GM18498 (cell line): ENCODE measurements at regions not wholly inside any gene's neighbourhood (a gene's known extent, or its start where the extent isn't known, plus 50 kb on each side); places are given as distances from the start of the nearest gene placed in this dataset.
A peak's percentile ranks its signal among the peaks of the same experiment; 100 is the strongest.

Experiments
- ATAC-seq: cut with Tn5 transposase; IDR thresholded peaks from one replicate; pipeline ENCODE4 v1.9.1; 2021; ENCODE audit warnings: mild to moderate bottlenecking, moderate library complexity; ENCODE audit not compliant: unreplicated experiment

- no peak for ATAC-seq
Observed at GRCh38 chr12:87687362-87687761, 341.8 kb downstream of the C12orf50 start.

DNA sequence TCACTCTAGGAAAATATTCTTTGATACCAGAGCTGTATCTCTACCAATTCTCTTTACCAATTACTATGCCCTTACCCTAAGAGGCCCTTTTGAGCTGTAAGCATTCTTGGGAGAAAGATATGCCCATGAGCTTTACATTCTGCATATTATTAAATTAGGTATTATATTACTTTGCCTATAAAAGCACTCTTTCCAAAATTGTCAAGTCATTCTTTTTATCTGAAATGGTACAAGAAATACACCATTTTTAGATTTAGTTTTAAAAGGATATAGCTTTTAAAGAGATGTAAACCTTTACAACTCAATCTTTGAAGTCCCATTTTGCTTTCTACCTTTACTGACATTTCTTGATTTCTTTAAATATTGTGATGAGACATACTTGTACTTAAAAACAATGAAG lies 343.5 kb downstream of the C12orf50 start:
- ATAC-seq, result no peak

- ATAC-seq, result no peak
Observed at GRCh38 chr12:87679251-87679650, 349.9 kb downstream of the C12orf50 start.

- ATAC-seq, result no peak
Observed at GRCh38 chr12:87678453-87678852, 350.7 kb downstream of the C12orf50 start.

DNA sequence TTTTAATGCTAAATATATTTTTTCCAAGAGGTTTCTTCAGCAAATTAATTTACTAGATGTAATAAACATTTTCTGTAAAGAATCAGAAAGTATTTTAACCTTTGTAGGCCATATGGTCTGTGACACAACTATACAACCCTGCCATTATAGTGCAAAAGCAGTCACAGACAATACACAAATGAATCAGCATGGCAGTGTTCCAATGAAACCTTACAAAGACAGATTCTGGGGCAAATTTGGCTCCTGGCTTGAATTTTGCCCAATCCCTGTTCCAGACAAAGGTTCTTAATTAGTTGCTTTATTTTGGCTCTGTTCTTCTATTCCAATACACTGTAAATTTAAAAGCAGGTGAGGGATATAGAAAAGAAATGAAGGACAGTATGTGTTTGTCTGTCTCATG lies 352.5 kb downstream of the C12orf50 start:
- no peak for ATAC-seq

DNA sequence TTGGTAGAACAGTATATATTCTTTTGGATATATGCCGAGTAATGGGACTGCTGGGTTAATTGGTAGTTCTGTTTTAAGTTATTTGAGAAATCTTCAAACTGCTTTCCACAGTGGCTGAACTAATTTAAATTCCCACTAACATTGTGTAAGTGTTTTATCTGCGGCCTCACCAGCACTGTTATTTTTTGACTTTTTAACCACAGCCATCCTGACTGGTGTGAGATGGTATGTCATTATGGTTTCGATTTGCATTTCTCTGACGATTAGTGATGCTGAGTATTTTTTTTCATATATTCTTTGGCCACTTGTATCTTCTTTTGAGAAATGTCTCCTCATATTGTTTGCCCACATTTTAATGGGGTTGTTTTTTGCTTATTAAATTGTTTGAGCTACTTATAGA lies 357.4 kb downstream of the C12orf50 start:
- no peak for ATAC-seq

DNA sequence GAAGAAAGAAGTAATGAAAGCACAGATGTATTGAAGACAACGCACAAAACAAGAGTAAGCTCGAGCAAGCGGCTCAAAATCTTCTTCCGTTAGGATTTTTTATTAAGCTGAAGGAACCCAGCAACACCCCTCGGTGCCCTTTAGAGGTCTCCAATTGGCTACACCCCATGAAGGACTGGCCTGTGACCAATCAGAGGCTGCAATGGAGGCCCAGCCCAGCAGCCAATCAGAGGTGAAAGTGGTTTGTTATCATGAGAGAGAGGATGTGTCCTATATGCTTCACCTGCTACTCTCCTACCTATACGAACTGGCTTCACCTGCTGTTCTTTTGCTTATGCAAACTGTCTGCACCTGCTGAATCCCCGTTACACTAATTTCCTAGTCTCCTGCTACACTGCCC lies 358.8 kb downstream of the C12orf50 start:
- ATAC-seq, result no peak

DNA sequence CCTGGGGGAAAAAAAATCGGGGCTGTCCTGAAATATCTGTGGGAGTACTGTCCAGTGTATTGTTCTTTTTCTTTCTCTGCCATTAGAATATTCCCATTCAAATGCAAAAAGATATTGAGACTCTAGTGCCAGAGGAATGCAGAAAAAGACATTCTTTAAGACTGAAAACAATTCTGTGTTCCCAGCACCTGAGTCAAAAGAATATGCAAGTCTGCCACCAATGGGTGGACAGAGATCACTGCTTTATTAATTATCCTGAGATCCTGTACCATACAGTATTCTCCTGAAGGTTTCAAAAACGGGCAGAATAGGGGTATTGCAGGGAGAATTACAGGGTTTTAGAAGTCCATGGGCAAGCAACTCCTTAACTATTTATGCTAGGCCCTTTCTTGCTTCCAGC lies 361.8 kb downstream of the C12orf50 start:
- no peak for ATAC-seq

DNA sequence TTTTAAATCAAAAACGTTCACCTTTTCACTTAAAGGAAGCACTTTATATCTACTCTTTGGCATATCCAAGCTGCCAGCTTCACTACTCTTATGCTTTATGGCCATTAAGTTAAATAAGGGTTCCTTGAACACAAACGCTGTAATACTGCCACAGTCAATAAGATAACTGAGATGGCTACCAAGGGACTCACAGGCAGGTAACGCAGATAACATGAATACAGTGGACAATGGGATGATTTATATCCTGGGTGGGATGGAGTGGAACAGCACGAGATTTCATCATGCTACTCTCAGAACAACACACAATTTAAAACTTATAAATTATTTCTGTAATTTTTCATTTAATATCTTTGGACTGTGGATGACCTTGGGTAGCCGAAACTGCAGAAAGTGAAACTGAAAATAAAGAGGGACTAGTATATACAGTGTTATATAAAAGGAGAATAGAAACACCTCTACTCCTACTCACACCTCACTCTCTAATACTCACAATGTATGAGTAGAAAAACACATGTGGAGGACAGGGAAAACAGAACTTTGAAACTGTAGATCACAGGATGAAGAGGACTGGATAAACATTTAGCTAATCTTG lies 367.3 kb downstream of the C12orf50 start:
- ATAC-seq, result peak; percentile 82

- no peak for ATAC-seq
Observed at GRCh38 chr12:87660987-87661774, 368.0 kb downstream of the C12orf50 start.

DNA sequence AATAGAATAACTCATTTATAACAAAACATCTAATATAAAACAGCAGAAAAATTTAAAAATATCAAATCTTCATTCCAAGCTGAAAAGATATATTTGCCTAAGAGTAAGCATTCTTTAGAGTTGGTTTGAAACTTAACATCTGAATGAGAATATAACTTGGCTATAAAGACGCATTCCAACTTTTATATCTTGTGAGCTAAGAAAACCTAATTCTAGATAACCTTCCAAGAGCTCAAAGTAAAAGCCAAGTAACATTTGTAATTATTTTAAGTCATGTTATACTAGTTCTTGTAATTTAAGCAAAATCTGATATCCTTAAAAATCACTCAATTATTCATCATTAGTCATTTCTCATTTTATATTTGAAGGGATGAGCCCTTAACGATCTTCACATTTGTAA lies 368.9 kb downstream of the C12orf50 start:
- no peak for ATAC-seq

GRCh38 chr12:87656311-87656710 lies 372.9 kb downstream of the C12orf50 start:
- no peak for ATAC-seq

GRCh38 chr12:87651670-87652425 lies 377.4 kb downstream of the C12orf50 start:
- ATAC-seq, result no peak

- ATAC-seq, result no peak
Observed at GRCh38 chr12:87642245-87642644, 387.0 kb downstream of the C12orf50 start.

DNA sequence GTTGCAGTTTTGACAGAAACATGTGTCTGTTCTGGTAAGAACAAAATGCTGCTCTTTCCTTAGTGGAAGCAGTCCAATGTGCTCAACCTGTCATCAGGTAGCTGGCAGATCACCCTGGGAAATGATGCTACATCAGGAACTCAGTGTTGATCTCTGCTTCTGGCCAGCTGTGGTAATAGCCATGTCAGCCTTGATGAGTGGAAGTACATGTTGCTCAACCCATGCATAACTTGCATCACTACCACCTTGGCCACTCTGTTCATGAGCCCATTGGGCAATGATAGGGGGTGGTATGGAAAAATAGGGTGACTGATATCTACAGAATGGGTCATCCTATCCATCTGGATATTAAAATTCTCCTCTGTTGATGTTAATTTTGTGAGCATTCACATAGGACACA lies 411.0 kb downstream of the C12orf50 start:
- no peak for ATAC-seq

GRCh38 chr12:87612996-87613395 lies 416.2 kb downstream of the C12orf50 start:
- ATAC-seq, result no peak

DNA sequence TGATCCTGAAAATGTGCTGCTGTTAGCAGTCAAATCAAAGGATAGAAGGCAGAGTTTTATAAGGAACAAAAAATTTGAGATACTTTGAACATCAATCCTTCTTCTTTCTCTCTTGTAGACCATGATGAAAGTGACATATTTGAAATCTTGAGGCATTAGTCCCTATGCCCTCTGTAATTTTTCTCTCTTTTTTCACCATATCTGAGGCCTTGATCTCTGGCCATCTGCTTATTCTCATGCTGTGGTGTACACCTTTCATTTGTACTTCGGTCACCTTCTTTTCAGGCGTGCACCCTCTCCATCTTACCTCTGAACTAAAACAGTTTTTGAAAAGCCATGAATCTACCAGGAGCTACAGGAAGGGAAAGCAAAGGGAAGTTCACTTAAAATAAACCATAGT lies 420.9 kb downstream of the C12orf50 start:
- ATAC-seq, result no peak

- ATAC-seq, result no peak
Observed at GRCh38 chr12:87603727-87604126, 425.5 kb downstream of the C12orf50 start.

DNA sequence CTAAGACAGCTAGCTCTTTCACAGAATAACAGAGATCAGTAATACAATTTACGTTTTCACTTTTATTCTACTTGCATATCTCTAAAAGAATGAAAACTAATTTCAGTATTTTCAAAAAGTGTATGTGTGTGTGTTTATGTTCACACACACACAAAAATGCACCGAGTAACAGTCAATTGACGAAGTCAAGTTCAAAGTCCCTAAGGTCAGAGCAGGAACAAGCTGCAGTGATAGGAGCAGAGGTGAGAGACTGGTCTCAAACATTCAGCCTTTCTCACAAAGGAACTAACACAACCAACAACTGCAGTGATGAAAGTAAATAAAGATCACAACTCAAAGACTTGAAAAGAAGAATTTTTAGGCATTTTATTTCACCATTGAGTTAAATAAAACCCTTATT lies 429.7 kb downstream of the C12orf50 start:
- no peak for ATAC-seq

- no peak for ATAC-seq
Observed at GRCh38 chr12:87597114-87597513, 432.1 kb downstream of the C12orf50 start.

DNA sequence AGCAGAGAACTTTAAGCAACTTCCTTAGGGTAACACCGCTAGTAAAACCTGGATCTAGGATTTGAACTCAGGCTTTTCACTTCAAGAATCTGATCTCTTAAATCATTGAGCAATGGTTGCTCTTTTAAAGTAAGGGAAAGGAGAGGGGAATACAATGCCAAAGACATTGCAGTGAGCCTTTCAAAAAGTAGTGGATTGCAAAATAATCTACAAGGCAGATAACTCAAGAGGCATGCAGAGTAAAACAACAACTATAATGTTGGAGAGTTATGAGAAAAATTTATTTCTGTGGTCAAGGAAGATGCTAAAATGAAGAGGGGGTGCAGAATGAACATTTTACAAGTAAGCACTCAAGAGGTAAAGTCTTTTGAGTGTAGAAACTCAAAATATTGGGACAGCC lies 432.6 kb downstream of the C12orf50 start:
- ATAC-seq, result no peak

- no peak for ATAC-seq
Observed at GRCh38 chr12:87596134-87596533, 433.1 kb downstream of the C12orf50 start.
